ENCODE measurements at regions not wholly inside any gene's neighbourhood (a gene's known extent, or its start where the extent isn't known, plus 50 kb on each side); places are given as distances from the start of the nearest gene placed in this dataset.

GRCh38 chr9:3674561-3674960, 148.8 kb upstream of the RFX3 start:
- TF ChIP-seq EZH2 (IDR thresholded peaks at IDR 0.05) (no peak), CTCF (IDR thresholded peaks at IDR 0.05 in 2 of 3, conservative IDR thresholded peaks at IDR 0.05 in 1 of 3; ENCODE audit: borderline replicate concordance in 1 of 3, insufficient read depth in 1 of 3, low read depth in 2 of 3, low read length in 2 of 3) (no peak), MAX (IDR thresholded peaks at IDR 0.05) (no peak), ZNF274 (IDR thresholded peaks at IDR 0.05; ENCODE audit: low read depth, low read length) (no peak)
